Pancreas (tissue), 10 donors: ENCODE measurements at regions not wholly inside any gene's neighbourhood (a gene's known extent, or its start where the extent isn't known, plus 50 kb on each side); places are given as distances from the start of the nearest gene placed in this dataset.

Experiments used
- ATAC-seq, 4 donors: fragments of 200-7000 bp; cut with Tn5 transposase; one replicate each; pipeline versions ENCODE4 v1.8.0 to v1.9.1; 2020; ENCODE audit warnings: mild to moderate bottlenecking in 4 of 4, moderate library complexity in 4 of 4
- DNase-seq, 6 donors: peaks; one replicate each; pipeline ENCODE4 v3.0.0-alpha.2; 2020
- FAIRE-seq: peaks from 2 replicates; lab custom pipeline; 2012; peaks lifted over from hg19 to GRCh38; lab: Jason Lieb, UNC
- H3K27ac ChIP-seq, 4 donors: fragments of 200-600 bp; sonication (generic); 1 replicate in 3 of 4; 2 replicates in 1 of 4; pipeline versions ENCODE4 v1.5.0 to v1.8.0; 2020
- H3K27me3 ChIP-seq, 4 donors: fragments of 200-600 bp; one replicate each; pipeline ENCODE4 v1.8.0; 2021
- H3K36me3 ChIP-seq, 3 donors: fragments of 200-600 bp; sonication (generic) in 1 of 3; one replicate each; pipeline versions ENCODE4 v1.5.0 to v1.8.0; 2020 to 2021
- H3K4me1 ChIP-seq, 3 donors: fragments of 200-600 bp; one replicate each; pipeline ENCODE4 v1.8.0; 2021
- H3K4me3 ChIP-seq, 4 donors: fragments of 200-600 bp; sonication (generic) in 2 of 4; one replicate each; pipeline versions ENCODE4 v1.5.0 to v1.8.0; 2020 to 2021
- H3K9me3 ChIP-seq, 4 donors: fragments of 200-600 bp; one replicate each; pipeline ENCODE4 v1.8.0; 2021
- CTCF ChIP-seq, 4 donors: fragments of 200-600 bp; sonication (generic) in 3 of 4; IDR thresholded peaks; one replicate each; pipeline versions ENCODE4 v1.5.0 to v1.8.0; 2021; ENCODE audit warnings: antibody characterized with exemption in 4 of 4
- WGBS, 2 donors: extraction: QIAGEN DNeasy Blood & Tissue Kit; methylation state at CpG; one replicate each; pipeline ENCODE4 v1.1.7; 2013; 5-methylcytosine and 5-hydroxymethylcytosine counted together
- intact Hi-C, 3 donors: fragments of 100-400 bp; cut with DNase I; formaldehyde crosslinking; loops; one replicate each; pipeline versions ENCODE4 v1.11.1 to v1.14.2; 2022
- donor health status: healthy with polysubstance abuse.
- donor health status: DM: no; HTN: no; CAD: no; lungs with moderate emphysema.
- donor health status: DM: no; HTN: no; CAD: no.
- donor health status: control.
- donor health status: control.
- donor health status: Bipolar disorder and iron deficiency.
- donor health status: DM: yes; HTN: yes; CAD: no.
- donor health status: DM: no; HTN: no; CAD: no.
- donor health status: DM: no; HTN: no; CAD: no.
- donor health status: DM: yes; HTN: yes; CAD: no.

GRCh38 chr11:19442554-19442910 lies 201.8 kb upstream of the E2F8 start:
- FAIRE-seq = no peak
- intact Hi-C loops = no loop called here

GRCh38 chr11:19441752-19442553 lies 201.2 kb upstream of the E2F8 start:
- H3K27ac ChIP-seq = peak overlapping the region in 3 of 4 donors; percentile 9 to 42 (median 26)
- no peak for FAIRE-seq
- no peaks in the 10 kb centered on the region for H3K27me3 ChIP-seq
- no peak for TF ChIP-seq CTCF (IDR thresholded peaks at IDR 0.05)
- intact Hi-C loops = no loop called here
- no peaks in the 10 kb centered on the region for H3K9me3 ChIP-seq
- no peaks in the 10 kb centered on the region for H3K36me3 ChIP-seq
- no peak overlapping the region for H3K4me3 ChIP-seq
- DNase-seq = peak in 4 of 6 donors; percentile 52 to 86 (median 70)
- peak; percentile 91 to 96 (median 94) for ATAC-seq
- peaks cover 0 to 9% (median 6%) of the 10 kb centered on the region in 3 donors for H3K4me1 ChIP-seq
- 60 to 61% methylated on average over 11 of the region's 11 CpGs for WGBS, 2 donors

More at GRCh38 chr11:19442554-19442910, 201.8 kb upstream of the E2F8 start:
- Histone ChIP-seq H3K4me1 (peaks cover 0 to 9% (median 6%) of the 10 kb centered on the region in 3 donors), H3K9me3 (no peaks in the 10 kb centered on the region), H3K27ac (peak overlapping the region in 2 of 4 donors; percentile 9 to 26), H3K4me3 (no peak overlapping the region), H3K27me3 (no peaks in the 10 kb centered on the region), H3K36me3 (no peaks in the 10 kb centered on the region)
- TF ChIP-seq CTCF (IDR thresholded peaks at IDR 0.05) = no peak
- no peak for DNase-seq
- ATAC-seq = no peak

GRCh38 chr11:19441288-19441687 lies 200.5 kb upstream of the E2F8 start:
- ATAC-seq = no peak

GRCh38 chr11:19437760-19438159 lies 197.0 kb upstream of the E2F8 start:
- no peak for DNase-seq
- Histone ChIP-seq H3K4me3 (no peak overlapping the region), H3K4me1 (peaks cover 0 to 7% (median 6%) of the 10 kb centered on the region in 3 donors), H3K36me3 (no peaks in the 10 kb centered on the region), H3K27ac (no peak overlapping the region), H3K9me3 (no peaks in the 10 kb centered on the region), H3K27me3 (no peaks in the 10 kb centered on the region)
- WGBS, 2 donors = 69 to 71% methylated on average over 1 of the region's 1 CpG
- no peak for ATAC-seq
- no peak for FAIRE-seq
- no peak for TF ChIP-seq CTCF (IDR thresholded peaks at IDR 0.05)
- intact Hi-C loops = no loop called here

More at GRCh38 chr11:19441288-19441687, 200.5 kb upstream of the E2F8 start:
- H3K27me3 ChIP-seq = no peaks in the 10 kb centered on the region
- no peaks in the 10 kb centered on the region for H3K9me3 ChIP-seq
- no peaks in the 10 kb centered on the region for H3K36me3 ChIP-seq
- TF ChIP-seq CTCF (IDR thresholded peaks at IDR 0.05) = no peak
- H3K27ac ChIP-seq = no peak overlapping the region
- no peak for DNase-seq
- intact Hi-C loops = no loop called here
- no peak for FAIRE-seq
- H3K4me3 ChIP-seq = no peak overlapping the region
- H3K4me1 ChIP-seq = peaks cover 0 to 9% (median 6%) of the 10 kb centered on the region in 3 donors
- WGBS, 2 donors = 85 to 93% methylated on average over 3 of the region's 3 CpGs

GRCh38 chr11:19436932-19437331 lies 196.2 kb upstream of the E2F8 start:
- no peaks in the 10 kb centered on the region for H3K9me3 ChIP-seq
- no peak for TF ChIP-seq CTCF (IDR thresholded peaks at IDR 0.05)

More at GRCh38 chr11:19436932-19437331, 196.2 kb upstream of the E2F8 start:
- H3K4me3 ChIP-seq = no peak overlapping the region
- H3K4me1 ChIP-seq = peaks cover 0 to 5% (median 3%) of the 10 kb centered on the region in 3 donors
- ATAC-seq (no peak), DNase-seq (no peak), FAIRE-seq (no peak)
- H3K36me3 ChIP-seq = no peaks in the 10 kb centered on the region
- H3K27me3 ChIP-seq = no peaks in the 10 kb centered on the region
- intact Hi-C loops = no loop called here
- H3K27ac ChIP-seq = no peak overlapping the region
